ENCODE measurements at regions not wholly inside any gene's neighbourhood (a gene's known extent, or its start where the extent isn't known, plus 50 kb on each side); places are given as distances from the start of the nearest gene placed in this dataset.

DNA sequence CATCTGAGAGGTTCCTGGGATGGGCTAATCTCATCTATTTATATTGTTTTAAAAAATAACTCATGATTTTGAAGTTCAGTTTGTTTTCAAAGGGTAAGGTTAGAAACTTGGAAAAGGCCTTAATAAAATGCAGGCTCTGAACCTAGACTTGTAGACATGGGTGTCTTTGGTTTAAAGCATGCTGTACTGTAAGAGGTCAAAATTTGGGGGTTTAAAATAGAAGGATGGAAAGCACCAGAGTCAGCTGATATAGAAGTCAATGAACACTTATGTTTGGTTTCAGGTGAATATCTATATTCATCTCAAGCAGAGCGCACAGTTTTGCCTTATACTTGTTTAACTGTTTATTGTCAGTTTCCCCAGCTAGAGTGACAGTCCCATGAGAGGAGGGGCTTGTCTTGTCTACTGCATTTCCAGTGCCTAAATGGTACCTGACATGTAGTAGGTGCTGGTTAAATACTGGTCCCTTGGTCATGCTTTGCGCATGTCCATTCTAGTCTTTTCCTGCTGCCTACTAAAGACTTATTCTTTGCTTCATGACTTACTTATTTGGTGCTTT, 112.3 kb upstream of the DTNBP1 start:
- TF ChIP-seq, protein P1, sequence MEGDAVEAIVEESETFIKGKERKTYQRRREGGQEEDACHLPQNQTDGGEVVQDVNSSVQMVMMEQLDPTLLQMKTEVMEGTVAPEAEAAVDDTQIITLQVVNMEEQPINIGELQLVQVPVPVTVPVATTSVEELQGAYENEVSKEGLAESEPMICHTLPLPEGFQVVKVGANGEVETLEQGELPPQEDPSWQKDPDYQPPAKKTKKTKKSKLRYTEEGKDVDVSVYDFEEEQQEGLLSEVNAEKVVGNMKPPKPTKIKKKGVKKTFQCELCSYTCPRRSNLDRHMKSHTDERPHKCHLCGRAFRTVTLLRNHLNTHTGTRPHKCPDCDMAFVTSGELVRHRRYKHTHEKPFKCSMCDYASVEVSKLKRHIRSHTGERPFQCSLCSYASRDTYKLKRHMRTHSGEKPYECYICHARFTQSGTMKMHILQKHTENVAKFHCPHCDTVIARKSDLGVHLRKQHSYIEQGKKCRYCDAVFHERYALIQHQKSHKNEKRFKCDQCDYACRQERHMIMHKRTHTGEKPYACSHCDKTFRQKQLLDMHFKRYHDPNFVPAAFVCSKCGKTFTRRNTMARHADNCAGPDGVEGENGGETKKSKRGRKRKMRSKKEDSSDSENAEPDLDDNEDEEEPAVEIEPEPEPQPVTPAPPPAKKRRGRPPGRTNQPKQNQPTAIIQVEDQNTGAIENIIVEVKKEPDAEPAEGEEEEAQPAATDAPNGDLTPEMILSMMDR (IDR thresholded peaks at IDR 0.05; ENCODE audit: low read depth, low read length, poor library complexity, severe bottlenecking): no peak
- TF ChIP-seq EZH2phosphoT487 (IDR thresholded peaks at IDR 0.05; ENCODE audit: borderline replicate concordance, low read length): no peak

Measured in DOHH2 (cell line).